ENCODE measurements at regions not wholly inside any gene's neighbourhood (a gene's known extent, or its start where the extent isn't known, plus 50 kb on each side); places are given as distances from the start of the nearest gene placed in this dataset.
"Not testable (repeated sequence)": the region's sequence is repeated elsewhere in the genome, so short reads cannot be mapped to it uniquely, and the experiment has no call there.

DNA sequence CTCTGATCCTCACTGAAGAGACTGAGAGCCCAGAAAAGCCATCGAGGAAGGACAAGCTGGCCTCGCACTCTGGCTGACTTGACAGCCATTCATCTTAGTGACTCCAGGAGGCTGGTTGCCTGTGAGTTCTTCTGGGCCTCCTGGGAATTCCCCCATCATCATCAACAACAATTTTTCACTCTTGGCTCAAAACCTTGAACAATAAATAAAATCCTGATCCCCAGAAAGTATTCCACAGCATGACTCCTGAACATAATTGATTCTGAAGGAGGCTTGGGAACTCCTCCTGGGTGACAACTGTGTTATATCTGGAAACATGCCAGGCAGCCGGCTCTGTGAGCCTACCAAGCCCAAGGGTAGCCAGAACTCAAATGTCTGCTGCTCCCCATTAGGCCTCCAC, 188.6 kb downstream of the SHQ1 start:
- Histone ChIP-seq H3K4me2 (ENCODE audit: low read length) (no peak overlapping the region), H3K9ac (ENCODE audit: low read depth, low read length) (no peak overlapping the region), H3K27me3 (ENCODE audit: control insufficient read depth, insufficient read depth, low read length) (peaks cover 29% of the 10 kb centered on the region), H3K9me3 (replicated peaks; ENCODE audit: low read length) (no peaks in the 10 kb centered on the region), H3K4me1 (ENCODE audit: control insufficient read depth, insufficient read depth, low read length) (peaks cover 4% of the 10 kb centered on the region), H3K36me3 (ENCODE audit: insufficient read depth, low read length) (no peaks in the 10 kb centered on the region), H3K4me3 (ENCODE audit: low read length) (no peak overlapping the region)

- Histone ChIP-seq H3K4me3 (ENCODE audit: low read length) (no peak overlapping the region), H3K4me2 (ENCODE audit: low read length) (no peak overlapping the region), H3K27me3 (ENCODE audit: control insufficient read depth, insufficient read depth, low read length) (peaks cover 30% of the 10 kb centered on the region), H3K9me3 (replicated peaks; ENCODE audit: low read length) (no peaks in the 10 kb centered on the region), H3K9ac (ENCODE audit: low read depth, low read length) (no peak overlapping the region), H3K4me1 (ENCODE audit: control insufficient read depth, insufficient read depth, low read length) (peaks cover 4% of the 10 kb centered on the region), H3K36me3 (ENCODE audit: insufficient read depth, low read length) (no peaks in the 10 kb centered on the region)
These were observed 189.1 kb downstream of the SHQ1 start for GRCh38 chr3:72659188-72659587.

DNA sequence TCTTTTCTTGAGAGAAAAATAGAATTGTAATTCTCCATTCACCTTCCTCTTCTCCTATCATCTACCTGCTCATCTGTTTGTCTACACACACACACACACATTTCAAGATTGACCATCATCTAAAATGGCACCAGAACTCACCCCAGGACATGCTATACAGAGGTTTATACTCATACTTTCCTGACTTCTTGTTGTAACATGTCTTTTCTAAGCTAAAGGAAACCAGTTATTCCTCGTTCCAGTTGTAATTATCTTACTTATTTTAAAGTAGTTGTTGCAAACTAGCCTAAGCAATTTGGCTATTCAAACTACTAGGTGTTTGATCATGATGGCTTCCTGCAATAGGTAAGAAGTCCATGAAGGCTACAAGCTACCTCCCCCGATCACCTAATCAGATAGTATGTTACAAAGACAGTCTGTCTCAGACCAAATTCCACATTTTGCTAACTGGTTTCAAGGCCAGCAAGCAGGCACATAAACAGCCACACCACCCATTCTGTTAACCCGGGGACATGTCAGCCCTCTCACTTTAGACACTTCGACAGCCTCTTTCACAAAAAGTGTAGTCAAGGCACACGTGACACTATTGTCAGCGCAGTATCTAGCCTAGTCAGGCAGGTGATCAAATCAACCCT, 189.7 kb downstream of the SHQ1 start:
- Histone ChIP-seq H3K4me3 (ENCODE audit: low read length) (no peak overlapping the region), H3K9ac (ENCODE audit: low read depth, low read length) (no peak overlapping the region)

DNA sequence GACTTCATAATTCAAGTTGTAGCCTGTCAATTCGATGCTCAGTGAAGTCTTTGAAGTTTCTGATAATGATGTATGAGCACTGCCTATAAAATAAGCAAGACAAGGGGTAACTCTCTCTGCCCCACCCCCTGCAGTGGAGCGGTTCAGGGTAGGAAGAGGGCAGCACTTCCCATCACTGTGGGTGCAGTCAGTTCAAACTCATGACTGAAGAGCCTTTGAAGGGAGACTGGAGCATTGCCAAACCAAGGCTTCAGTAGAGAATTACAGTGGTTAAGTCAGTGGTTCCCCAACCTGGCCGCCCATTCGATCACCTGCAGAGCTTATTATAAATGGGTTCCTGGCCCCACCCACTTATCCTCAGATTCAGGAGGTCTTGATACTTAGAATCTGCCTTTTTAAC, 190.6 kb downstream of the SHQ1 start:
- Histone ChIP-seq H3K27me3 (ENCODE audit: control insufficient read depth, insufficient read depth, low read length) (peaks cover 45% of the 10 kb centered on the region), H3K9ac (ENCODE audit: low read depth, low read length) (no peak overlapping the region), H3K9me3 (replicated peaks; ENCODE audit: low read length) (no peaks in the 10 kb centered on the region), H3K4me1 (ENCODE audit: control insufficient read depth, insufficient read depth, low read length) (peaks cover 4% of the 10 kb centered on the region), H3K4me3 (ENCODE audit: low read length) (no peak overlapping the region), H3K4me2 (ENCODE audit: low read length) (no peak overlapping the region), H3K36me3 (ENCODE audit: insufficient read depth, low read length) (no peaks in the 10 kb centered on the region)

More for the DNA sequence above, 189.7 kb downstream of the SHQ1 start:
- Histone ChIP-seq H3K36me3 (ENCODE audit: insufficient read depth, low read length) (no peaks in the 10 kb centered on the region), H3K27me3 (ENCODE audit: control insufficient read depth, insufficient read depth, low read length) (peaks cover 36% of the 10 kb centered on the region), H3K9me3 (replicated peaks; ENCODE audit: low read length) (no peaks in the 10 kb centered on the region), H3K4me1 (ENCODE audit: control insufficient read depth, insufficient read depth, low read length) (peaks cover 4% of the 10 kb centered on the region), H3K4me2 (ENCODE audit: low read length) (no peak overlapping the region)

GRCh38 chr3:72655723-72656122, 192.5 kb downstream of the SHQ1 start:
- Histone ChIP-seq H3K4me3 (ENCODE audit: low read length) (no peak overlapping the region), H3K9me3 (replicated peaks; ENCODE audit: low read length) (no peaks in the 10 kb centered on the region), H3K9ac (ENCODE audit: low read depth, low read length) (no peak overlapping the region), H3K27me3 (ENCODE audit: control insufficient read depth, insufficient read depth, low read length) (peaks cover 58% of the 10 kb centered on the region), H3K4me1 (ENCODE audit: control insufficient read depth, insufficient read depth, low read length) (peaks cover 1% of the 10 kb centered on the region), H3K4me2 (ENCODE audit: low read length) (no peak overlapping the region), H3K36me3 (ENCODE audit: insufficient read depth, low read length) (no peaks in the 10 kb centered on the region)

GRCh38 chr3:72655131-72655551, 193.1 kb downstream of the SHQ1 start:
- Histone ChIP-seq H3K27me3 (ENCODE audit: control insufficient read depth, insufficient read depth, low read length) (peaks cover 60% of the 10 kb centered on the region), H3K4me1 (ENCODE audit: control insufficient read depth, insufficient read depth, low read length) (no peaks in the 10 kb centered on the region), H3K9ac (ENCODE audit: low read depth, low read length) (no peak overlapping the region), H3K9me3 (replicated peaks; ENCODE audit: low read length) (no peaks in the 10 kb centered on the region), H3K36me3 (ENCODE audit: insufficient read depth, low read length) (no peaks in the 10 kb centered on the region), H3K4me3 (ENCODE audit: low read length) (no peak overlapping the region), H3K4me2 (ENCODE audit: low read length) (no peak overlapping the region)

DNA sequence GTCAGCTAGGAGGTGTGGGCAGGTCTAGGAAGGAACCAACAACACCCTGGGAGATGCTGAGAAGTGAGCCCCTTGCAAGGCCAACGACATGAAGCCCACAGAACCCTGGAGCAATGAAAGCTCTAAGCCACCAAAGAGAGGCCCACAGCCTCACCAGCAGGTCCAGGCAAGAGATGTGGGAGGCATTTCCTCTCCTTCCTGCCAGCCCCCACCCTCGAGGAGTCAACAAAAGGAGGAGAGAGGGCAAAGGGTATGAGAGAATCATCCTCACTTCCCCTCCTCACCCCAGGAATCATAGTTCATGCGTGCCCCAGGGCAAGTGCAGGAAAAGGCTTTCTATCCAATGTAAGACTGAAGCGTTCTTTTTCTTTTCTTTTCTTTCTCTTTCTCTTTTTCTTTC, 195.8 kb downstream of the SHQ1 start:
- Histone ChIP-seq H3K9me3 (replicated peaks; ENCODE audit: low read length) (no peaks in the 10 kb centered on the region), H3K4me3 (ENCODE audit: low read length) (no peak overlapping the region), H3K36me3 (ENCODE audit: insufficient read depth, low read length) (no peaks in the 10 kb centered on the region), H3K4me1 (ENCODE audit: control insufficient read depth, insufficient read depth, low read length) (no peaks in the 10 kb centered on the region), H3K9ac (ENCODE audit: low read depth, low read length) (no peak overlapping the region), H3K27me3 (ENCODE audit: control insufficient read depth, insufficient read depth, low read length) (peaks cover 55% of the 10 kb centered on the region), H3K4me2 (ENCODE audit: low read length) (no peak overlapping the region)

- Histone ChIP-seq H3K4me2 (ENCODE audit: low read length) (no peak overlapping the region), H3K27me3 (ENCODE audit: control insufficient read depth, insufficient read depth, low read length) (peaks cover 55% of the 10 kb centered on the region), H3K4me3 (ENCODE audit: low read length) (no peak overlapping the region), H3K4me1 (ENCODE audit: control insufficient read depth, insufficient read depth, low read length) (no peaks in the 10 kb centered on the region), H3K9me3 (replicated peaks; ENCODE audit: low read length) (no peaks in the 10 kb centered on the region), H3K36me3 (ENCODE audit: insufficient read depth, low read length) (no peaks in the 10 kb centered on the region), H3K9ac (ENCODE audit: low read depth, low read length) (no peak overlapping the region)
These were observed 196.7 kb downstream of the SHQ1 start for GRCh38 chr3:72651498-72651897.

DNA sequence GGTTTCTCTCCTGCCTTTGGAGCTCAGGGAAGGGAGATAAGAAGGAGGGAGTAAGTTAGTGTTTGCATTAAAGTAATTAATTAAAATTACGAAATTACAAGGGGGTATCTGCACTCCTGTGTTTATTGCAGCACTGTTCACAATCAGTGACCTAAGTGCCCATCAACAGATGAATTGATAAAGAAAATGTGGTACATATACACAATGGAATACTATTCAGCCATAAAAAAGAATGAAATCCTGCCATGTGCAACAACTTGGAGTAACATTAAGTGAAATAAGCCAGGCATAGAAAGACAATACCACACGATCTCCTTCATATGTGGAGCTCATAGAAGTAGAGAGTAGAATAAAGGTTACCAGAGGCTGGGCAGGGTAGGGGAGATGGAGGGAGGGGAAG, 202.0 kb downstream of the SHQ1 start:
- H3K4me2 ChIP-seq (ENCODE audit: low read length): no peak overlapping the region
- H3K9ac ChIP-seq (ENCODE audit: low read depth, low read length): no peak overlapping the region
- no peaks in the 10 kb centered on the region for H3K4me1 ChIP-seq (ENCODE audit: control insufficient read depth, insufficient read depth, low read length)
- H3K27me3 ChIP-seq (ENCODE audit: control insufficient read depth, insufficient read depth, low read length): peaks cover 28% of the 10 kb centered on the region
- H3K36me3 ChIP-seq (ENCODE audit: insufficient read depth, low read length): no peaks in the 10 kb centered on the region
- no peak overlapping the region for H3K4me3 ChIP-seq (ENCODE audit: low read length)
- no peaks in the 10 kb centered on the region for H3K9me3 ChIP-seq (replicated peaks; ENCODE audit: low read length)

GRCh38 chr3:72643635-72644034, 204.6 kb downstream of the SHQ1 start:
- not testable (repeated sequence) for H3K4me2 ChIP-seq (ENCODE audit: low read length); H3K4me1 ChIP-seq (ENCODE audit: control insufficient read depth, insufficient read depth, low read length); H3K36me3 ChIP-seq (ENCODE audit: insufficient read depth, low read length); H3K9me3 ChIP-seq (replicated peaks; ENCODE audit: low read length); H3K4me3 ChIP-seq (ENCODE audit: low read length); H3K9ac ChIP-seq (ENCODE audit: low read depth, low read length)
- H3K27me3 ChIP-seq (ENCODE audit: control insufficient read depth, insufficient read depth, low read length): peaks cover 18% of the 10 kb centered on the region

DNA sequence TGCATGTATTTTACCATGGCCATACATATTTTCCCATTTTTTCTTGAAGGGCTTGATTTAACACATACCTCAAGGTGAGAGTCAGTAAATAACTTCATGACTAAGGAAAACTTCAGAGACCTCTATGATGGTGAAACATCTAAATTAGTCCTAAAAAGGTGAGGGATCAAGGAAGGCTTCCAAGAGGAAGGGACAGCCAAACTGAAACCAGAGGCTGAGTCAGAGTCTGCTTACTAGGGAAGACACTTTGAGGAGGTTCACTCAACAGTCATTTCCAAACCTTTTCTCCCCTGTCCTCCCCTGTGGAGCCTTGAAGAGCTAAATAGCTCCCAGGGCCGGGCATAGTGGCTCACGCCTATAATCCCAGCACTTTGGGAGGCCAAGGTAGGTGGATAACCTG, 206.6 kb downstream of the SHQ1 start:
- no peaks in the 10 kb centered on the region for H3K4me1 ChIP-seq (ENCODE audit: control insufficient read depth, insufficient read depth, low read length)
- H3K27me3 ChIP-seq (ENCODE audit: control insufficient read depth, insufficient read depth, low read length): peaks cover 28% of the 10 kb centered on the region
- H3K4me3 ChIP-seq (ENCODE audit: low read length): no peak overlapping the region
- no peaks in the 10 kb centered on the region for H3K36me3 ChIP-seq (ENCODE audit: insufficient read depth, low read length)
- no peak overlapping the region for H3K9ac ChIP-seq (ENCODE audit: low read depth, low read length)
- no peak overlapping the region for H3K4me2 ChIP-seq (ENCODE audit: low read length)
- H3K9me3 ChIP-seq (replicated peaks; ENCODE audit: low read length): no peaks in the 10 kb centered on the region

DNA sequence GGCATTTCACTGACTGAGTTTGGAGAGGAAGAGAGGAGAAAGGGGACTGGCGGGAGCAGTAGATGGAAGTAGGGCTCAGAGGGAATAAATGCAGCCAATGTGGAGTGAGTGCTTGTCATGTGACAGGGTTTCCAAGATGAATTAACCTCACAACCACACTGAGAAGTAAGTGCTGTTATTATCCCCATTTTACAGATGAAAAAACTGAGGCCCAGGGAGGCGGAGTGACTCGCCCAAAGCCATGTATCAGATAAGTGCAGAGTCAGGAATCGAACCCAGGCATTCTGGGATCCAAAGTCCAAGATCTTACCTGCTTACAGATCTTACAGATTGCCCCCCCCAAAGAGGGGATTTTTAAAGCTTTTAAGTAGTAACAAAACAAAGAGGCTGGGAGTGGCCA, 207.2 kb downstream of the SHQ1 start:
- Histone ChIP-seq H3K4me1 (ENCODE audit: control insufficient read depth, insufficient read depth, low read length) (no peaks in the 10 kb centered on the region), H3K36me3 (ENCODE audit: insufficient read depth, low read length) (no peaks in the 10 kb centered on the region), H3K9ac (ENCODE audit: low read depth, low read length) (no peak overlapping the region), H3K9me3 (replicated peaks; ENCODE audit: low read length) (no peaks in the 10 kb centered on the region), H3K4me2 (ENCODE audit: low read length) (no peak overlapping the region), H3K27me3 (ENCODE audit: control insufficient read depth, insufficient read depth, low read length) (peaks cover 28% of the 10 kb centered on the region), H3K4me3 (ENCODE audit: low read length) (no peak overlapping the region)
